HG03575 (cell line): ENCODE measurements at regions not wholly inside any gene's neighbourhood (a gene's known extent, or its start where the extent isn't known, plus 50 kb on each side); places are given as distances from the start of the nearest gene placed in this dataset.

Experiments used
- ATAC-seq: cut with Tn5 transposase; IDR thresholded peaks from one replicate; pipeline ENCODE4 v1.9.1; 2021; ENCODE audit not compliant: unreplicated experiment, insufficient number of reproducible peaks, low FRiP score; ENCODE audit errors: extremely low read depth

GRCh38 chr11:128305588-128305987 is 281.8 kb downstream of the ETS1 start:
- no peak for ATAC-seq

GRCh38 chr11:128304666-128305485 is 282.5 kb downstream of the ETS1 start:
- no peak for ATAC-seq

- ATAC-seq = no peak
These were observed 283.2 kb downstream of the ETS1 start for GRCh38 chr11:128304116-128304515.

DNA sequence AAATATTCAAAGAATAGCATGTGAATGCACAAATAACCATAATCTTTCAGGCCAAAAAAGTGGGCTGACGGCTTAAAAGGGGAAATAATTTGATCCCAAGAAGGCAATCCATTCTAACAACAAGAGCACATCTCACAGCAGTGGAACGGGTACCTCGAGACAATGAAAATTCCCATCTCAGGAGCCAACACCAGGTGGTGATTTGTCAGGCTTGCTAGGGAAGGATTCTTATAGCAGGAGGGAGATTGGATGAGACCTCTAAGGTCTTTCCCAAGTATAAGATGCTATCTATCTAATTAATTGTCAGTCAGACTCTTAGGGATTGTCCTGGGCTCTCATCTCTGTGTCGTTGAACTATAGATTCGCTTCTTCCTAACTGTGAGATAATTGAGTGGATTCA is 284.0 kb downstream of the ETS1 start:
- ATAC-seq = no peak

DNA sequence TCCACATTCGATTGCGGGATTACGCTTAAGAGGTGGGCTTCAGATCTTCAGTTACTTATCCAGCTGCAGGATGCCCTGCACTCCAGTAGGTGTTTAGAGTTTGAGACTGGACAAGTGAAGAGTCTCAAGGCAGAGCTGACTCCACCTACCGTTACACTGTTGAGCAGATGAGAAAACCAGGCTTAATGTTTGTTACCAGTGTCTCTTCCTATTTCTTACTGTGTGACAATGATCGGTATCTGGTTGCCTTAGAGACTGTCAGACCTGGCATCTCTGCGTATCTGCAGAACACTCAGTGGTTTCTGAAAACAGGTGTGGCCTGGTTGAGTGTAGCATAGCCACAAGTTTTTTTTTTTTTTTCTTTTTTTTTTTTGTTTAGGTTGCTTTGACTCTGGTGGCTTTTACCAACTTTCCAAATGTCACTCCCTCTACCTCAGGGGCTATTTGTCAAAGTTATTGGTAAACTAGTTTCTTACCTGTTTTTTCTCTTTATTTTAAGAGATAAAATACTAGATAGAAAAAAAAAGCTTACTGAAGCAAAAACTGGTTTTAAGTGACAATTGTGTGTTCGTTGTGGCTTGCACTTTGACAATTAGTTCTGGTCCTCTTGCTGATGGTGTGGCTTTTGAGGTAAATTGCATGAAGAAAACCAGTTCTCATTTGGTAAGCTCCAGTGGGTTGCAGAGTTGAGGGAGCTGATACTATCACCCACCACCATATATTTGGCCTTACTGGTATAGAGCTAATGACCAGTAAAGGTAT is 284.8 kb downstream of the ETS1 start:
- ATAC-seq = peak; percentile 80

GRCh38 chr11:128301756-128302155 is 285.6 kb downstream of the ETS1 start:
- ATAC-seq = no peak

GRCh38 chr11:128300785-128301184 is 286.6 kb downstream of the ETS1 start:
- no peak for ATAC-seq

GRCh38 chr11:128299132-128299726 is 288.1 kb downstream of the ETS1 start:
- no peak for ATAC-seq

GRCh38 chr11:128298271-128298670 is 289.1 kb downstream of the ETS1 start:
- no peak for ATAC-seq

DNA sequence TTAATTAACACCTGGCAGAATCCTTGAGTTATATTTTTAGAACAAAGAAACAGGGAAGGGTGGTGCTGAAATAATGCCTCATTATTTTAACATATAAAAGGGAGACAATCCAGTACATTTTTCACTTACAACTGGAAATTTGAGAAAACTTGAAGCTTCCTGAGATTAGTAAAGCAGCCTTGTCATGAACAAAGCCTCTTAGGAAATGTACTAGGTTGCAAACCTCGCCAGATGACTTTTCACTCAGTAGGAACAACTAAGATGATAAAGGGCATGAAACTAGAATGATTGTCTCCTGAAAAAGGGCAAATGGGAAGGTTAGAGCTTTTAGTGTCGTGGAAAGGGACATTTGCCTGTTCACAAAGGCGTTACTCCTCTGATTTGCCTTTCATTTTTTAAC is 289.6 kb downstream of the ETS1 start:
- no peak for ATAC-seq

DNA sequence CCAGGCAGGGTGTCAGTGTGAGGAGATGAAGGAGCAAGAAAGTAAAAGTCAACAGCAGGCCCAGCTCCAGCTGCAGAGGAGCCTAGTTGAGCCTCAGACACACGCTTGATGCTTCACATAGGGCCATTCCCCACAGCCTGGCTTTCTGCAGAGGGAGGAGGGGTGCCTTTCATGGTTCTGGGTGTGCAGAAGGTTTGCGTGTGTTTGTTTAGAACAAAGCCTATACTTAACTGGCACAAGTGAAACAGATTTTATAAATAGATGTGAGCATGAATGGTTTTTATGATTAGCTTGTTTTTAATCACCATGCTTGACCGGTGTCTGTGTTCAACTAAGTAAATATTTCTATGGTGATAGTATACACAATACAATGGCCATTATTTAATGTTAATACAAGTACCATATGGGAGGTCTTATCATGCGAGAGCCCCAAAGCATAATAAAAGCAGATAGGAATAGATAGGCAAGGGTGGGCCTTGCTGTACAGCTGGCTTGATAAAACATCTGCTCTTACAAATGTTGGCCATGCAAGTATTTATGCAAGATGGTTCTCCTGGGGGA is 290.2 kb downstream of the ETS1 start:
- no peak for ATAC-seq

DNA sequence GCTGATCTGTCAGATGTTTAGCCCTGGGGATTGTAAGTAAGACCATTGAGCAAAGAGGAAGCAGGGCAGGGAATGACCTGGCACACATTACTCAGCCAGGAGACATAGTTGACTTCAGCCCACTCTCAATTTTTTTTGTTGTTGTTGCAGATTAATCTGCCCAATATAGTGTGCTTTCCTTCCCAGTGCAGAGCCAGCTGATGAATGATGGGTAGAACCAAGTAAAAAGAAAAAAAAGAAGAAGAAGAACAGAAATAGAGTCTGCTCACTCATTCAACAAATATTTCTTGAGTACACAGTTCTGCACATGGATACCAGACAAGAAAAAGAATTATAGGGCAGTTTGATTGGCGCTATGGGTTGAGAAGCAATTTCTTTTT is 292.7 kb downstream of the ETS1 start:
- no peak for ATAC-seq

DNA sequence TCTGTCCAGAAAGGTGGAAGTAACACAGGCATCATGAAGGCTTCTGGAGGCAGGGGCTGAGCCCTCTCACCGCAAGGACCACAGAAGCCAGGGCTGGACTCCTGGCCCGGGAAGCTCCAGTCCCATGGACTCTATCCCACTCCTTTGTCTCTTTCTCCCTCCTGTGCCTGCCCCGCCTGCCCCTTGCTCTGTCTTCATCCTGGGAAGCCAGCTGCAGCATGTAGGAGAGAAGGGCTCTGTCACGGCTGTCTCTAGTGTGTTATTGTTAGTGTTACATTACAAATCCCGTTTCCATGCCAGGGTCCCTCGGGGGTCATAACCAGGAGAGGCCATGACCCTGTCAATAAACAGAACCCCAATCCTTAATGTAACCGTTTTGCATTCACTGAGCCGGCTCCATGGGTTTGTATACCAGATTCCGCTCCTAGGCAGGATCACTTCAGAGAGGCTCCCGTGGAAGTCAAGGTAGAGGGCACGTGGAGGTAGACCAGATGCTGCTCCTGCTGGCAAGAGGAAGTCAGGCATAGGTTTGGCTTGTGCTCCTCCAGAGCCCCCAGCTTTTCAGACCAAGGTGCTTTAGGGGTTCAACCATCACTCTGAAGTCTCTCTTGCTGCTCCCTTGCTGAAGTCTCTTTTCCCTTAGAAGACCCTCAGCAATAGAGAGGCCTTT is 293.2 kb downstream of the ETS1 start:
- ATAC-seq = no peak

- ATAC-seq = no peak
These were observed 295.5 kb downstream of the ETS1 start for GRCh38 chr11:128291835-128292234.

GRCh38 chr11:128291007-128291406 is 296.4 kb downstream of the ETS1 start:
- no peak for ATAC-seq

- ATAC-seq = peak; percentile 74
These were observed 297.1 kb downstream of the ETS1 start for GRCh38 chr11:128290106-128290840.

GRCh38 chr11:128289048-128289447 is 298.3 kb downstream of the ETS1 start:
- ATAC-seq = no peak

DNA sequence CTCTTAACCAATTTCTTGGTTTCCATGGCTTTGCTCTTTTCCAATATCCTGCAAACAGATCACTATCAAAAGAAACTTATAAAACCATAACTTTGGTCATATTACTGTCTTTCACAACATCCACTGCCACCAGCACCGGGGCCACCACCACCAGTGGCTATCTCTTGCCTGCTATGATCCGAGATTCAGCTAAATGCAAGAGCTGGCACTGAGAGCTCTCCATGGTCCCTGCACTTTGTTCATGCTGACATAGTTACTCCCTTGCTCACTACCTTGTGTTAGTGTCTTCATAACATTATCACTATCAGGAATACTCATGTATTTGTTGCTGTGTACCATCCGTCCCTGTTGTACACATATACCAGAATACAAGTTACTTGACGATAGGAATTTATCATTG is 299.0 kb downstream of the ETS1 start:
- no peak for ATAC-seq

DNA sequence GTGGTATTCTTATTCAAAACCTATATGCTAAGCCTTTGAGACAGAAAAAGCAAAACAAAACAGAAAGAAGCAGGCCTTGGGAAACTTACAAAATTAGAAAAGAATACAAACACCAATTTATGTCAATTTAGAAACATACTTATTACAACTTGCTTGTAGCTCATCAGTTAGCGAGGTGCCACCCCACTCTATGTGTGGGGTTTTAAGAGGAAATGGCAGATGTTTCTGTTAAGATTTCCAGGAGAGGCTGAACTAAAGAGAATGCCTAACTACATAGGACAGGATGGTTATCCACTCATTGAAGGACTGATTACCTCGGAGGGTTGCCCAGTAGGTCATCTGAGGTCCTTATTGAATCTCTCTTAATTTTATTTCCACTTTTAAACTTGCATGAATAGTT is 302.0 kb downstream of the ETS1 start:
- ATAC-seq = no peak
